HepG2 (cell line): ENCODE measurements at regions not wholly inside any gene's neighbourhood (a gene's known extent, or its start where the extent isn't known, plus 50 kb on each side); places are given as distances from the start of the nearest gene placed in this dataset.

ENCODE experiments used
- ATAC-seq: fragments of 200-7000 bp; cut with Tn5 transposase; 3 replicates; pipeline ENCODE4 v1.9.1; 2020; ENCODE audit warnings: mild to moderate bottlenecking, moderate library complexity
- BruUV-seq: library from RNA; stranded (reverse); fragments of 400-500 nt; replicated peaks from 2 replicates; lab custom pipeline; 2021; lab: Mats Ljungman, UMichigan
- CTCF ChIA-PET: fragments of 300-600 bp; formaldehyde crosslinking; extraction: SDS; loops from one replicate; lab custom pipeline; 2021; ENCODE audit warnings: low total read pairs, inconsistent platforms, low intra/inter-chr PET ratio; lab: Yijun Ruan, JAX
- POLR2A ChIA-PET: fragments of 350-600 bp; sonication (Branson Sonifier 250); formaldehyde crosslinking; loops from one replicate; lab custom pipeline; 2020; ENCODE audit warnings: antibody characterized with exemption, inconsistent platforms; lab: Yijun Ruan, JAX
- DNase-seq: peaks from one replicate; pipeline ENCODE4 v3.0.0-alpha.2; 2015; ENCODE audit warnings: low spot score
- FAIRE-seq: peaks from 3 replicates; lab custom pipeline; 2011; peaks lifted over from hg19 to GRCh38; lab: Jason Lieb, UNC
- H2AFZ ChIP-seq: one replicate; pipeline ENCODE4 v1.6.1; 2011; ENCODE audit warnings: low read length, inconsistent platforms
- H3K27ac ChIP-seq: fragments of 300-600 bp; 3 replicates; pipeline ENCODE4 v1.8.0; 2011; ENCODE audit warnings: mixed run types, mild to moderate bottlenecking, mixed read lengths, low read length, inconsistent platforms; ENCODE audit not compliant: insufficient read depth; ENCODE audit errors: extremely low read length
- H3K27me3 ChIP-seq, 2 experiments: fragments of 200-600 bp in 1 of 2; 2 replicates in 1 of 2; 3 replicates in 1 of 2; pipeline versions ENCODE4 v1.6.0 to v1.8.0; 2011; ENCODE audit warnings: low read length in 2 of 2, mild to moderate bottlenecking in 2 of 2, moderate library complexity in 2 of 2, inconsistent platforms in 1 of 2; ENCODE audit not compliant: insufficient read depth in 2 of 2, control insufficient read depth in 1 of 2
- H3K36me3 ChIP-seq, 2 experiments: fragments of 200-600 bp in 1 of 2; replicated peaks in 1 of 2; 2 replicates in 1 of 2; 3 replicates in 1 of 2; pipeline versions ENCODE4 v1.5.1 to v1.8.0; 2011; ENCODE audit warnings: low read length in 2 of 2, inconsistent platforms in 1 of 2; ENCODE audit not compliant: insufficient read depth in 2 of 2, control insufficient read depth in 1 of 2
- H3K4me1 ChIP-seq: 2 replicates; pipeline ENCODE4 v1.5.1; 2012; ENCODE audit warnings: low read length, inconsistent platforms; ENCODE audit not compliant: insufficient read depth
- H3K4me2 ChIP-seq: 2 replicates; pipeline ENCODE4 v1.6.0; 2011; ENCODE audit warnings: low read depth, low read length, inconsistent platforms
- H3K4me3 ChIP-seq, 3 experiments: fragments of 200-600 bp in 1 of 3; sonication (generic), shearing (Covaris generic) in 1 of 3; replicated peaks in 1 of 3; 2 replicates each; pipeline ENCODE4 v1.5.1; 2011 to 2016; ENCODE audit warnings: low read length in 3 of 3, inconsistent platforms in 2 of 3, low read depth in 2 of 3, mild to moderate bottlenecking in 2 of 3, control low read depth in 1 of 3, mixed read lengths in 1 of 3; ENCODE audit not compliant: insufficient read depth in 1 of 3
- H3K79me2 ChIP-seq: one replicate; pipeline ENCODE4 v1.6.1; 2011; ENCODE audit warnings: low read length, inconsistent platforms; ENCODE audit not compliant: insufficient read depth
- H3K9ac ChIP-seq: 2 replicates; pipeline ENCODE4 v1.6.0; 2011; ENCODE audit warnings: mild to moderate bottlenecking, low read depth, low read length, inconsistent platforms; ENCODE audit not compliant: insufficient read depth
- H3K9me3 ChIP-seq: 2 replicates; pipeline ENCODE4 v1.5.1; 2012; ENCODE audit warnings: mild to moderate bottlenecking, low read length
- H4K20me1 ChIP-seq: 2 replicates; pipeline ENCODE4 v1.6.0; 2011; ENCODE audit warnings: inconsistent platforms, mild to moderate bottlenecking, low read length, moderate library complexity; ENCODE audit not compliant: insufficient read depth
- ATM ChIP-seq: fragments of 450-650 bp; IDR thresholded peaks from 2 replicates; pipeline ENCODE4 v1.7.1; 2017; ENCODE audit warnings: mild to moderate bottlenecking, borderline replicate concordance
- RBM39 ChIP-seq: fragments of 200-400 bp; formaldehyde crosslinking; IDR thresholded peaks from one replicate; pipeline ENCODE4 v1.6.1; 2018; ENCODE audit warnings: antibody characterized with exemption, mild to moderate bottlenecking, low read depth, low read length; ENCODE audit not compliant: poor library complexity, severe bottlenecking
- RELA ChIP-seq: sonication (generic); formaldehyde crosslinking; IDR thresholded peaks from 2 replicates; pipeline ENCODE4 v1.4.0; 2020; ENCODE audit warnings: missing genetic modification reagents
- SIX4 ChIP-seq: sonication (generic); formaldehyde crosslinking; IDR thresholded peaks from 2 replicates; pipeline ENCODE4 v1.4.0; 2020; ENCODE audit warnings: missing genetic modification reagents
- TBX3 ChIP-seq: fragments of 450-650 bp; IDR thresholded peaks from 2 replicates; pipeline ENCODE4 v1.6.1; 2017; ENCODE audit warnings: antibody characterized with exemption, mild to moderate bottlenecking, inconsistent platforms, borderline replicate concordance
- TP53 ChIP-seq: sonication (generic); formaldehyde crosslinking; conservative IDR thresholded peaks from 2 replicates; pipeline ENCODE4 v1.4.0; 2020; ENCODE audit warnings: missing genetic modification reagents
- ZNF350 ChIP-seq: sonication (generic); formaldehyde crosslinking; IDR thresholded peaks from 2 replicates; pipeline ENCODE4 v1.4.0; 2020; ENCODE audit warnings: mild to moderate bottlenecking, low read depth, missing genetic modification reagents, borderline replicate concordance
- ZNF781 ChIP-seq: sonication (generic); formaldehyde crosslinking; IDR thresholded peaks from 2 replicates; pipeline ENCODE4 v1.5.1; 2020; ENCODE audit warnings: borderline replicate concordance, mild to moderate bottlenecking, missing genetic modification reagents; ENCODE audit errors: not compliant biosample characterization
- ZNF839 ChIP-seq: sonication (generic); formaldehyde crosslinking; IDR thresholded peaks from 2 replicates; pipeline ENCODE4 v1.4.0; 2020; ENCODE audit warnings: missing genetic modification reagents, mild to moderate bottlenecking, borderline replicate concordance
- WGBS: methylation state at CpG from one replicate; pipeline ENCODE4 v1.1.6; 2017; ENCODE audit warnings: low lambda C conversion rate; 5-methylcytosine and 5-hydroxymethylcytosine counted together
- in situ Hi-C: cut with HindIII; loops from 2 replicates; pipeline ENCODE4 v1.10.0; 2017; ENCODE audit warnings: low pct_unique_long_range_greater_than_20kb; ENCODE audit not compliant: extremely low pct_ligation_motif_present
- intact Hi-C: fragments of 100-400 bp; cut with micrococcal nuclease; formaldehyde crosslinking; loops from one replicate; pipeline ENCODE4 v1.10.0; 2022; ENCODE audit not compliant: unreplicated experiment
- TF ChIP-seq, protein P1 (sequence below), 2 experiments: sonication (generic) in 1 of 2; formaldehyde crosslinking in 1 of 2; IDR thresholded peaks; 2 replicates each; pipeline versions ENCODE4 v1.5.1 to v1.6.1; 2011 to 2020; ENCODE audit warnings: borderline replicate concordance in 1 of 2, low read depth in 1 of 2, low read length in 1 of 2, mild to moderate bottlenecking in 1 of 2, missing genetic modification reagents in 1 of 2, moderate library complexity in 1 of 2
- TF ChIP-seq, protein P2 (sequence below): sonication (generic); formaldehyde crosslinking; IDR thresholded peaks from 2 replicates; pipeline ENCODE4 v1.5.0; 2020; ENCODE audit warnings: missing genetic modification reagents

DNA sequence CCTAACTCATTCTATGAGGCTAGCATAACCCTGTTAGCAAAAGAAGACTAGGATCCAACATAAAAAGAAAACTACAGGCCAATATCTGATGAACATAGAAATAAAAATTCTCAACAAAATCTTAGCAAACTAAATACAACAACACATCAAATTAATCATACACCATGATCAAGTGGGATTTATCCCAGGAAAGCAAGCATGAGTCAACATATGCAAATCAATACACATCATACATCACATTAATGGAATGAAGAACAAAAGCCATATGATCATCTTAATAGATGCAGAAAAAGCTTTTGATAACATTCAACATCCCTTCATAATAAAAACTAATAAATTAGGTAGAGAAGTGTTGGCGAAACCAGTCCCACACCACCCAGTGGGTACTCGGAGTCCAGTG lies 136.1 kb upstream of the MME start (continued):
- no peak for TF ChIP-seq ZNF839
- TF ChIP-seq SIX4 (CRISPR knock-in tag): no peak

DNA sequence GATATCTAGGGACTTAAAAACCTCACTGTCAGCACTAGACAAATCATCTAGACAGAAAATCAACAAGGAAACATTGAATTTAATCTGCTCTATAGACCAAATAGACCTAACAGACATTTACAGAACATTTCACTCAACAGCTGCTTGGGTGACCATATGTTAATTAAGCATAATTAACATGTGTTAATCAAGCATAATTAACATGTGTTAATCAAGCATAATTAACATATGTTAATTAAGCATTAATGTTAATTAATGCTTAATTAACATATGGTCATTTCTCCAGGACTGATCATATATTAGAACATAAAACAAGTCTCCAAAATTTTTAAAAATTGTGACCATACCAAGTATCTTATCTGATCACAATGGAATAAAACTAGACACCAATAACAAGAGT lies 137.3 kb upstream of the MME start:
- intact Hi-C loops (no loop called here), in situ Hi-C loops (no loop called here)
- ChIA-PET CTCF (no interaction called here), POLR2A (no interaction called here)
- Histone ChIP-seq H3K9me3 (peaks cover 43% of the 10 kb centered on the region), H3K9ac (no peak overlapping the region), H4K20me1 (no peaks in the 10 kb centered on the region), H3K36me3 (no peaks in the 10 kb centered on the region), H3K4me3 (no peak overlapping the region), H3K79me2 (no peaks in the 10 kb centered on the region), H2AFZ (no peak overlapping the region), H3K4me1 (no peaks in the 10 kb centered on the region), H3K4me2 (no peak overlapping the region), H3K27ac (no peak overlapping the region), H3K27me3 (no peaks in the 10 kb centered on the region)
- no peak for DNase-seq
- TF ChIP-seq RBM39 (no peak), TBX3 (peak; percentile 25; the same call in 1 of the 2 replicates)
- no peak for ATAC-seq
- FAIRE-seq: no peak
- BruUV-seq: no TSS peak

DNA sequence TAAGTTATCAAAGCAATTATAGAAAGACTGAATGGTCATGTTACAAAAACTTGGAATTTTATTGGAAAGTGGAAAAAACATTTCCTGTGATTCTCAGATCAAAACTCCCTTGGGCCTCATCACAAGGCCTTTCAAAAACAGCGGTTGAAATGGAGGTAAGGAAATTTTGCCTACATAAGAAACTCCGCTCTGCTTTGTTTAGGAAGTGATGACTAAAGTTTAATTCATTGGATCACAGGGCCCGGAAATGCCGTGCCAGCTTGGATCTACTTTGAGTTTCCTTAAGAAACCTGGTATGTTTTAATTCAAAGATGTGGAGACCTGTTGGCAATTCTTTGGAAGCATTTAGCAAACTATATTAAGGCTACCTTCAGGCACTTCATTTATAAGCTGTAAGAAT lies 143.9 kb upstream of the MME start:
- Histone ChIP-seq H3K9ac (no peak overlapping the region), H3K27ac (no peak overlapping the region), H3K27me3 (no peaks in the 10 kb centered on the region), H4K20me1 (no peaks in the 10 kb centered on the region), H3K4me3 (no peak overlapping the region), H3K4me1 (no peaks in the 10 kb centered on the region), H3K4me2 (no peak overlapping the region), H3K36me3 (no peaks in the 10 kb centered on the region), H3K79me2 (no peaks in the 10 kb centered on the region), H3K9me3 (peaks cover 23% of the 10 kb centered on the region), H2AFZ (no peak overlapping the region)
- CTCF ChIA-PET: no interaction called here
- BruUV-seq: no TSS peak
- in situ Hi-C loops: no loop called here
- DNase-seq (no peak), ATAC-seq (no peak), FAIRE-seq (no peak)
- WGBS: 72% methylated on average over 4 of the region's 4 CpGs
- POLR2A ChIA-PET: no interaction called here
- intact Hi-C loops: no loop called here
- TF ChIP-seq ZNF781 (CRISPR knock-in tag) (no peak), ZNF350 (CRISPR knock-in tag) (no peak), TP53 (CRISPR knock-in tag) (no peak), RELA (CRISPR knock-in tag) (no peak), ATM (no peak)
- TF ChIP-seq, protein P1, sequence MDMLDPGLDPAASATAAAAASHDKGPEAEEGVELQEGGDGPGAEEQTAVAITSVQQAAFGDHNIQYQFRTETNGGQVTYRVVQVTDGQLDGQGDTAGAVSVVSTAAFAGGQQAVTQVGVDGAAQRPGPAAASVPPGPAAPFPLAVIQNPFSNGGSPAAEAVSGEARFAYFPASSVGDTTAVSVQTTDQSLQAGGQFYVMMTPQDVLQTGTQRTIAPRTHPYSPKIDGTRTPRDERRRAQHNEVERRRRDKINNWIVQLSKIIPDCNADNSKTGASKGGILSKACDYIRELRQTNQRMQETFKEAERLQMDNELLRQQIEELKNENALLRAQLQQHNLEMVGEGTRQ (IDR thresholded peaks at IDR 0.05; ENCODE audit: low read depth, low read length): no peak
- TF ChIP-seq, protein P1 (CRISPR knock-in tag; IDR thresholded peaks at IDR 0.05; ENCODE audit: borderline replicate concordance): no peak
- TF ChIP-seq, protein P2, sequence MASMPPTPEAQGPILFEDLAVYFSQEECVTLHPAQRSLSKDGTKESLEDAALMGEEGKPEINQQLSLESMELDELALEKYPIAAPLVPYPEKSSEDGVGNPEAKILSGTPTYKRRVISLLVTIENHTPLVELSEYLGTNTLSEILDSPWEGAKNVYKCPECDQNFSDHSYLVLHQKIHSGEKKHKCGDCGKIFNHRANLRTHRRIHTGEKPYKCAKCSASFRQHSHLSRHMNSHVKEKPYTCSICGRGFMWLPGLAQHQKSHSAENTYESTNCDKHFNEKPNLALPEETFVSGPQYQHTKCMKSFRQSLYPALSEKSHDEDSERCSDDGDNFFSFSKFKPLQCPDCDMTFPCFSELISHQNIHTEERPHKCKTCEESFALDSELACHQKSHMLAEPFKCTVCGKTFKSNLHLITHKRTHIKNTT (CRISPR knock-in tag): no peak
